Left kidney (tissue), 1 donor: ENCODE measurements at regions not wholly inside any gene's neighbourhood (a gene's known extent, or its start where the extent isn't known, plus 50 kb on each side); places are given as distances from the start of the nearest gene placed in this dataset.

Experiments used
- DNase-seq: peaks from one replicate; pipeline ENCODE4 v3.0.0-alpha.2; 2013

DNA sequence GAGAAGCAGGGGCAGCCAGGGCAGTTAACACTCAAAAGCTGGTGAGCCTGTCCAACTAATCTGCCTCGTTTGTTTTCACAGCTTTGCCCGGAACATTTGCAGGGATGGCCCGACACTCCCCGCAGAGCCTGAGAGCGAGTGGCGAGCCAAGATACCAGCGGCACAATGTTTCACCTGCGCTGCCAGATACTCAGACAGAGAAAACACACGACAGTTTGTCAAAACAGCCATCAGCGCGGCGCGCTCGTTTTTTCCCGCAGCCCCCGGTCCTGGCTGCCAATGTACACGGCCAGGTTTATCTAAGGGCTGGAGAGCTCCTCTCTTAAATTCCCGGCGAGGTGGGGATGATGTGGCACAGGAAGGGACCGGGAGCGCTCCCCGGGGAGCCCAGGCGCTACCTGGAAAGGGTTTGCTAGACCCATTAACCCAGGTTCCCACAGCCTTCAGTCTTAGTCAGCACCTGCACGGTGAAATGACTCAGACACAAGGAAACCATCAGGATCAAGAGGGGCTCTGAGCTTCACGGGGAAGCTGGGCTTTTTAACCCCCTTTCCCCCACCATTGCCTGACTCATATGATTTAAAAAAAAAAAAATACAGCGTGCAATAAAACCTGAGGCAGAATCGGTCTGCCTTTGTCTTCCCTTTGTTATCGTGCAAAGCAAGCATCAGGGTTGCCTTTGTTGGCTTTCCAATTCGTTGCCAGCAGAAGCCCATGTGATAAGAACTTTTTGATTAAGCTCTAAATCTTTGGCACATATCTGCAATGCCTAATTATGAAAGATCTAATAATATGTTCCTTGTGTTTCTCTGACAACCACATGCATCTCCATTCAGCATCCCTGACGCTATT lies 186.2 kb downstream of the EFNB2 start:
- DNase-seq = no peak

DNA sequence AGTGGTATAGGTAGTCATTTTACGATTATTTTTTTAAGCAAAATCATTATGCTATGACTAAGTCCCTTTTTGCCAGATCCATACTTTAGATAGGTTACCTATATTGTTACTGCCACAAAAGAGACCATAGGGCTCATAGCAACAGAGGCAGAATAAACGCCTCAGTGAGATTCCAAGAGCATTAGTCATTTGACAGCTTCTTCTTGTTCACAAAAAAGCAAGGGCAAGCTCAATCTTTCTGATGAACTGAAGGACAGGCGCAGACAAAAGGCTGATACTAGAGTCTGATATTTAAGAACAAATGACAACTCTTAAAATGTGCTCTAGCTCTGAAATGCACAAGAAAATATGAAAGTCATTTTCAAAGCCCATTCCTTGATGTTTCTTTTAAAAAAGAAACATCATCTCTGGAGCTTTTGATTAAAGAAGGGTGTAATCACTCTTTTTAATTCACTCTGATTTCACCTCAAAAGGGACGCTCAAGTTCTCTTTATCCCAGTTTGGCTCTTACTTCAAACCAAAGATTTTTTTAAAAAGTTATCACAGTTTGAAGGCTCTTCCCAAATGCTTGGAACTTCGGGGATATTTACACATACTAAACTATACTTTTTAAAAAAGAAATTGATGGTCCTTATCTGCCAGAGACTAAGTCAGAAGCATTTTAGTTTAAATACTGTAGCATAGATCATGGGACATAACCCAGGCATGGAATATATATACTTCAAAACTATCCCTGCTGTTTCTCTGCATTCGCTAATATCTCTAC lies 187.2 kb downstream of the EFNB2 start:
- no peak for DNase-seq

GRCh38 chr13:106344342-106344741 lies 191.1 kb downstream of the EFNB2 start:
- no peak for DNase-seq

DNA sequence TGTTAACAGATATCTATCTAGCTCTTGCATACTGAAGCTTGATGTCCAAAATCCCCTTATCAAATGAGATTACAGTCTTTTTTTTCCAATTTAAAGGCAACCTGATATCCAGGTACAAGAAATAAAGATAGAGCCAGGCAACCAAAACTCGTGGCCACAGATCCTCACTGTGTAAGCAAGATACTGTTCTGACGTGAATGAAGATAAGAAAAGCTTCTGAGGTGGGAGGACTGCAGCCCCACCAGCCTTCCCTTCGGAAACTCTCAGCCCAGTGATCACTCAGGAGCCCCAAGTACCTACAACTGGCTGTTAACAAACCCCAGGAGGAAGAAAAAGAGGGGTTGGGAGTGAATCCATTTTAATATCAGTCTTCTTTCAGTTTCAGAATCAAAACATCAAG lies 191.6 kb downstream of the EFNB2 start:
- no peak for DNase-seq

DNA sequence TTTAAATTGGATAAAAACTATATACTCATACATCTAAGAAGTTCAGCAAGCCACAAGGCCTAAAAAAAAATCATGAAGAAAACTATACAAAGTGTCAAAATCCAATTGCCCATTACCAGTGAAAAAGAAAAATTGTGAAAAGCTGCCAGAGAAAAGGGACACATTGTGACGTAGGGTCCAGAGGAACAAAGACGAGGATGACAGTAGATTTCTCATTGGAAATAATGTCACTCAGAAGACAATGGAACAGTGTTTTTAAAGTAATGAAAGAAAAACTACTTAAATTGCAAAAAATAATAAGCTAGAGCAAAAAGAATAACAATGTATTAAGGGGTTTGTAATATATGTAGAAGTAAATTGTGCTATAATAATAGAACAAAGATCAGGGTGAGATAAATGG lies 195.2 kb downstream of the EFNB2 start:
- no peak for DNase-seq

DNA sequence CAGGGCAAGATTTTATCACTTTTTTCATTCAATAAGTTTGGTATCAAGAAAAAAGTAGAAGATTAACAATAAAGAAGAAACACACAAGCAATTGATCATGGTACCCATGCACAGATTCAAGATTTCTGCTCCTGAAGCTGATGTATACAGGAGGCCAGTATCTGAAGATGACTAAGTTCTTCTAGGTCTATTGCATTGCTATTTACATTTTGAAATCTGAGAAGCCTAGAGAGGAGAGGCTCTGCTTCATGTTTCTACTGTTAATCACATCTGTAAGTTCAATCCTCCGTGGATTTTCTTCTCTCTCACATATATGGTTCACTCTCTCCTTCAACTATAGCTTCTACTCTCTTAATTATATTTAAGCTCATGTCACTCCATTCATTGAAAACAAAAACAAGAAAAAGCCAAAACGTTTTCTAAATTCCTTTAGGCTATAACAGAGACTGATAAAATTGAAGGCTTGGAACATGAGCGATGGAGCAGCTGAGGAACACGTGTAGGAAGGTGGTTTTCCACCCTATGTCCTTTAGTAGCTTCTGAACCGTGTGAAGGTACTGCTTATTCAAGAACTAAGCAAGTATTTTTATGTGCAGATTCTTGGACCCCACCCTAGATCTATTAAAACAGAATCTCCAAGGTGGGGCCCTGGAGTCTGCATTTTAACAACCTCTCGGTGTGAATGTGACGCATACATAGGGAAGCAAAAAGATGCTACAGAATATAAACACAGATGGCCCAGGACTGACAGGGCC lies 198.2 kb downstream of the EFNB2 start:
- DNase-seq = no peak

DNA sequence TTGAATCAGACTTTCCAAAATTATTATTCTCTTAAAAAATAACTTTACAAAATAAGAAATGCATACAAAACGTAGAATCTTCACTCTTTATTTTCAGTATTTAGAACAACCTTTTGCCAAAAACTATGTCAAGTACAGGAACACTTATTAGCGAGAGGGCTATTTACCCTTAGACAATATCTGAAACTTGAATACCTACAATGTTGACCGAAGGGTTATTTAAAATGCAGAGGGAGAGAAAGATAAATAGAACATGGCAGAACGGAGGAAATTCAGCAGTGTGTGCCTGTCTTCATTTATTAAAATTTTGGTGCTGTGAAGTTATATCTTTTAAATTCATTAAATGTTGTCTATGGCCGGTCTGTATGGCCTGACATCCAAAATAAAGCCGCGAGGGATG lies 198.8 kb downstream of the EFNB2 start:
- DNase-seq = no peak

DNA sequence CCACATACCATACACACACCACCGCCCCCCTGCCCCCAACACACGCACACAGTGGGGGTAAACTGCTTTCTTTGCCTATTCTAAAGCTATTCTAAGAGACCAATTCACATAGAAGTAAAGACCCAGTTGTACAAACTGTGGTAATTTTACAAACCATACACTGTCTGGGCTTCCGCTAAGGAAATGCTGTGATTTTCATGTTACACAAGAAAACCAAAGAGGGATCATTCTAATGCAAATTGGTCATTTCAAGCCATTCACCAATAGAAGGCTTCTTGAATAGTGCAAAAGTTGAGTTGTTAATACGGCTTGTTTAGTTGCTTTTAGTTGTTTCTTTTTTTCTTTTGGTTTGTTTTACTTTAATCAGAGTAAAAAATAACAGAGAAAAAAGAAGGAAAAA lies 202.8 kb downstream of the EFNB2 start:
- no peak for DNase-seq

- DNase-seq = no peak
Measured at GRCh38 chr13:106331116-106331515, 204.3 kb downstream of the EFNB2 start.

DNA sequence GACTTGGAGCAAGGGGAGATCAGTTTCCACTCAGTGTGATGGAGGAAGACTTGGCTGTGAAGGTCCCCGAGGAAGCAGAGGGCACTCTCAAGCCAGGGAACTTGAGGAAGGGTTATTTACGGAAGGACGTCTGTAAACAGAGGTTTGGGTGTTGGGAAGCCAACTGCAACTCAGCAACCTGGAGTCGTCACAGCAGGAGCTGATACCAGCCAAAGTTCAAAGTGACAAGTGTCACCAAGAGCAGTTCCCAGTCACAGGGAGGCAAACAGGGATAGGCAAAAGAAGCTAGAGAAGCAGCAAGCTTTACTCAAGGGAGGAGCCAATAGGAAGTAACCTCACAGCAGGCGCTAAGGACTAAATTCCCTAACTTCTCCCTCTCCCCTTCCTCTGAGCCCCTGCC lies 205.5 kb downstream of the EFNB2 start:
- DNase-seq = no peak

- DNase-seq = no peak
Measured at GRCh38 chr13:106326751-106327150, 208.7 kb downstream of the EFNB2 start.

GRCh38 chr13:106324444-106324843 lies 211.0 kb downstream of the EFNB2 start:
- no peak for DNase-seq

DNA sequence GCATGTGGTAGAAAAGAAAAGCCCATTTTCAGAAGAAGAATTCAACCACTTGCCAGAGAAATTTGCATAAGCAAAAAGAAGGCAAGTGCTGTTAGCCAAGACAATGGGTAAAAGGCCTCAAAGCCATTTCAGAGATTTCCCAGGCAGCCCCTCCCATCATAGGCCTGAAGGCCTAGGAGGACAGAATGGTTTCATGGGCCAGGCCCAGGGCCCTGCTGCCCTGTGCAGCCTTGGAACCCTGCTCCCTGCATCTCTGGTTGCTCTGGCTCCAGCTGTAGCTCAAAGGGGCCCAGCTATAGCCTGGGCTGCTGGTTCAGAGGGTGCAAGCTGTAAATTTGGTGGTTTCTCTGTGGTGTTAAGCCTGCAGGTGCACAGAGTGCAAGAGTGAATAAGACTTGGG lies 212.8 kb downstream of the EFNB2 start:
- no peak for DNase-seq

- DNase-seq = no peak
Measured at GRCh38 chr13:106318941-106319411, 216.5 kb downstream of the EFNB2 start.

DNA sequence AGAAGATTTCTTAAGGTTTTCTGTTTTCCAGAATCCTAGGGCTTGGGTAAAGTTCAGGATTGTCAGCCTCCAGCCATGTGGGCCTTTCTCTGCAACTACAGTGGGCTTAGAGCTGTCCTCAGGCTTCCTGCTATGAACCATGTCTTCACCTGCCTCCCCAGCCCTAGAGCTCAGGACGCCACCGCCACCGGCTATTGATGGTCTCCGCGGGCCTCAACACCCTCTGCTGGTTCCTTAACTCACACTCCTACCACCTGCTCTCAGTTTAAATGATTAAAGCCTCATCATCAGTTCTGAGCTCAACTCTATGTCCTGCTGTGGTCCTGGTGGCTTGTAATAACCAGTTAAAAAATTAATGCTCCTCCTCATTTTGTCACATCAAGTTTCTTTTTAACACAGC lies 221.0 kb downstream of the EFNB2 start:
- DNase-seq = no peak

GRCh38 chr13:106311004-106311403 lies 224.5 kb downstream of the EFNB2 start:
- DNase-seq = no peak

- no peak for DNase-seq
Measured at GRCh38 chr13:106310291-106310865, 225.1 kb downstream of the EFNB2 start.

- no peak for DNase-seq
Measured at GRCh38 chr13:106306748-106307277, 228.6 kb downstream of the EFNB2 start.

GRCh38 chr13:106302843-106303242 lies 232.6 kb downstream of the EFNB2 start:
- no peak for DNase-seq

- no peak for DNase-seq
Measured at GRCh38 chr13:106302011-106302410, 233.5 kb downstream of the EFNB2 start.

DNA sequence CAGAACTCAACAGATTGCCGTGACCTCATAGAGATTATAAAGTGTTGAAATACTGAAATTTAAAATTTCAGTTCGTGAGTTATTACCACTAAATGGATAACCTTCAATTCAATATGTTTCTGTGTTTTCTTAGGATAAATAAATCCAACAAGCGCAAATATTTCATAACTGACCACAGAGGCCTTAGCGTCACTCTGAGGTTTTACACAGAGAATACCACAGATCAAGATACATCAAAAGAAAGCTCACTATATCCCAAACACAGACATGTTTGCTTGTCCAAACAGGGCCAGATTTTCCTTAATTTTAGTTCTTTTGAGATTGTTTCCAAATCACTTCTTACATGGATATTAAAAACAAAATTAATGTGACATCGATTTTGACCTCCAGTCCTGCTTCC lies 235.8 kb downstream of the EFNB2 start:
- DNase-seq = no peak

DNA sequence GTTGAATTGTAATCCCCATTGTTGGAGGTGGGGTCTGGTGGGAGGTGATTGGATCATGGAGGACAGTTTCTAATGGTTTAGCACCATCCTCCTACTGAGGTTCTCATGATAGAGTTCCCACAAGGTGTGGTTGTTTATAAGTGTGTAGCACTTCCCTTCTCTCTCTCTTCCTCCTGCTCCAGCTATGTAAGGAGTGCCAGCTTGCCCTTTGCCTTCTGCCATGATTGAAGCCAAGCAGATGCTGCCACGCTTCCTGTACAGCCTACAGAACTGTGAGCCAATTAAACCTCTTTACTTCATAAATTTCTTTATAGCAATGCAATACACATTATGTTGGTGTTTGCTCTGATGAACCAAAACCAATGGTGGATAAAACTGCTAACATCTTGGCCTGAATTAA lies 238.2 kb downstream of the EFNB2 start:
- DNase-seq = no peak
